ENCODE measurements at regions not wholly inside any gene's neighbourhood (a gene's known extent, or its start where the extent isn't known, plus 50 kb on each side); places are given as distances from the start of the nearest gene placed in this dataset.

- no peak for TF ChIP-seq CTCF (IDR thresholded peaks at IDR 0.05; ENCODE audit: insufficient read depth, low read length, poor library complexity, severe bottlenecking)
- TF ChIP-seq EZH2phosphoT487 (conservative IDR thresholded peaks at IDR 0.05; ENCODE audit: low read length): no peak
These were observed 161.7 kb upstream of the PARP11 start for GRCh38 chr12:4034921-4035320.

Measured in SU-DHL-6 (cell line).